OCI-M1 (cell line): ENCODE measurements at regions not wholly inside any gene's neighbourhood (a gene's known extent, or its start where the extent isn't known, plus 50 kb on each side); places are given as distances from the start of the nearest gene placed in this dataset.
"Not testable (repeated sequence)": the region's sequence is repeated elsewhere in the genome, so short reads cannot be mapped to it uniquely, and the experiment has no call there.

Source experiments
- DNase-seq: peaks from one replicate; lab custom pipeline; 2025; lab: John Stamatoyannopoulos, UW

DNA sequence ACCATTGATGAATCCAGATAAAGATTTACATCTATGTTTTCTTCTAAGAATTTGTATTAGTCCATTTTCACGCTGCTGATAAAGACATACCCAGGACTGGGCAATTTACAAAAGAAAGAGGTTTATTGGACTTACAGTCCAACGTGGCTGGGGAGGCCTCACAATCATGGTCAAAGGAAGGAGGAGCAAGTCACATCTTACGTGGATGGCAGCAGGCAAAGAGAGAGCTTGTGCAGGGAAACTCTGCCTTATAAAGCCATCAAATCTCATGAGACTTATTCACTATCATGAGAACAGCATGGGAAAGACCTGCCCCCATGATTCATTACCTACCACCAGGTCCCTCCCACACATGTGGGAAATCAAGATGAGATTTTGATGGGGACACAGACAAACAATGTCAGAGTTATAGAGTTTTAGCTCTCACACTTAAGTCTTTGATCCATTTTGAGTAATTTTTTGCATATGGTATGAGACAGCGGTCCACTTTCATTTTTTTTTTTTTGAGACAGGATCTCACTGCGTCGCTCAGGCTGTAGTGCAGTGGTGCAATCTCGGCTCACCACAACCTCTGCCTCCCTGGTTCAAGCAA lies 53.5 kb upstream of the JADE2 start:
- not testable (repeated sequence) for DNase-seq

DNA sequence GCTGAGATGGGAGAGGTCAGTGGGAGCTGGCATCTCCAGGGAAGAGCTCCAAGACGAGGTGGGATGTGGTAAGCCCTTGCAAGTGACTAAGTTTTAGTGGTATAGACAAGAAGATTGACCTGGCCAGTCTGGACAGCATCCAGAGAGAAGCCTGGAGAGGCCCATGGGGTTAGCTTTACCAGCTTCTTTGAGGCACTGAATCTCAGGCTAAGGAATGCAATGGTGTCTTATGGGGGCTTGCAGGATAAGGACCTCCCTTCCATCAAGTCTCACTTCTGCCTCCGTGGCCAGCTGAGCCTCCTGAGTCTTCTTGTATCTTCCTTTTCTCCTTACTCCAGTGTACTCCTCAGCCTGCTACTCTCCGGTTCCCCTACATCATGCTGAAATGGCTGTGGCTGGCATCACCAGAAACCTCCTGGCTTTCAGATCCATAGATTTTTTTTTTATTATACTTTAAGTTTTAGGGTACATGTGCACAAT lies 56.5 kb upstream of the JADE2 start:
- no peak for DNase-seq

DNA sequence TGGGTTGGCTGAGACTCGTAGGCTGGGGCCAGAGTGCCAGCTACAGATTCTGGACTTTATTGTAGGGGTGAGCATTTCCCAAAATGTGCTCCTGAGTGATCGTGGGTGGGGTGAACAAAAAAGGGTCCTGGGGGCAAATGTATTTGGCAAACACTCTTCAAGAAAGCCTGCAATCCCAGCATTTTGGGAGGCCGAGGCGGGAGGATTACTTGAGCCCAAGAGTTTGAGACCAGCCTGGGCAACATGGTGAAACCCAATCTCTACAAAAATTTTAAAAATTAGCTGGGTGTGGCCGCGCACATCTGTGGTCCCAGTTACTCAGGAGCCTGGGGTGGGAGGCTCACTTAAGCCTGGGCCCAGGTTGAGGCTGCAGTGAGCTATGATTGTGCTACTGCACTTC lies 55.5 kb upstream of the CDKN2AIPNL start:
- no peak for DNase-seq

DNA sequence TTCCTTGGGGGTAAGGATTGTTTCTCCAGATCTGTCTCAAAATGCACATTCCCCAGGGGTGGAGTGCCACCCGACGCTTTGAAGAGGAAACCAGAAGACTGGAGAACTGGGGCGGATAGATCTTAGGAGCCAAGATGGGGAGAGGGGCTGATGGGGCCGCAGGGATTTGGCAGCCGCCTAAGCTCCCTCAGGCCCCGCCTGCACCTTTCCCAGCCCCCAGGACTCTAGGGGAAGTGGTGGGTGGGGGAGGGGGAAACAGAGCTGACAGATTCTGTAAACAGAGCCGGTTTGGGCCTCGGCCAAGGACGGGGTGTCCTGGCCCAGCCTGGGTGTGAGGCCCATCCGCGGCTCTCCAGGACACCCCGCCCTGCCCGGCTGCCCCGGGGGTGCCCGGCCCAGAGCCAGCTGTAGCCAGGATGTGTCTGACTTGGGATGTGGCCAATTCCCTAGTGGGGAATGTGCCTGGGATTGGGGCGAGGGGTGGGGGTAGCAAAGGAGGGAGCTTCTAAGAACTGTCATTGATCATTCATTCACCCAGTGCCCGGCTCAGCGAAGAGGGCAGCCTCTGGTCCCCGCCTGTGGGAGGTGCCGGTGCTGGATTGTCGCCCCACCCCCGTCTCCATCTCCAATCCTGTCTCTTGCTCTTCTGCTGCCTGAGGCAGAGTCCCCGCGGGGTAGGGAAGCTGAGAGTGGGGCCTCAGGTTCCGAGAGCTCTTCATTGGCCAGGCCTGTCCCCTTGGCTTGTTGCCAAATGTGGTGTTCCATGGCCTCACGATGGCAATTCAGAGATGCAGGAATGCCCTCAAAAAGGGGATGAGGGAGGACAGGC lies 54.8 kb upstream of the CDKN2AIPNL start:
- DNase-seq: peak; percentile 96

DNA sequence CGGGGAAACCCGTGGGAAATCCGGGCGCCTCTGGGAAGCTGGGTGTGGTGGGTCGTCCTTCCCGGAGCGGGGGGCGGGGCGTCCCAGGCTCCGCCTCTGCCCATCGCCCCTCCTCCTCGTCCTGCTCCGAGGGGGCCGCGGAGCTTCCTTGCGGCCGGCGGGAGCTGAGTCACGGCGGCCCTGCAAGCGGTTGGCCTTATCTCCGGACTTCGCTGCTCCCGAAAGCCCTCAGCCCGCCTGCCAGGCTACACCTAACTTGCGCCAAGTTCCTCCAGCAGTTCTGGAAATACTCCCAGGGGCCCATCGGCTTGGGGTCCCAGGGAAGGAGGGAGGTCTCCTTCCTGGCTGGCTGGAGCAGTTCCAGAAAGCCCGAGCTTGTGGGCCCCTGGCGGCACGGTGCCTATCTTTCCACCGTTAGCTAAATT lies 54.1 kb upstream of the CDKN2AIPNL start:
- peak; percentile 94 for DNase-seq

DNA sequence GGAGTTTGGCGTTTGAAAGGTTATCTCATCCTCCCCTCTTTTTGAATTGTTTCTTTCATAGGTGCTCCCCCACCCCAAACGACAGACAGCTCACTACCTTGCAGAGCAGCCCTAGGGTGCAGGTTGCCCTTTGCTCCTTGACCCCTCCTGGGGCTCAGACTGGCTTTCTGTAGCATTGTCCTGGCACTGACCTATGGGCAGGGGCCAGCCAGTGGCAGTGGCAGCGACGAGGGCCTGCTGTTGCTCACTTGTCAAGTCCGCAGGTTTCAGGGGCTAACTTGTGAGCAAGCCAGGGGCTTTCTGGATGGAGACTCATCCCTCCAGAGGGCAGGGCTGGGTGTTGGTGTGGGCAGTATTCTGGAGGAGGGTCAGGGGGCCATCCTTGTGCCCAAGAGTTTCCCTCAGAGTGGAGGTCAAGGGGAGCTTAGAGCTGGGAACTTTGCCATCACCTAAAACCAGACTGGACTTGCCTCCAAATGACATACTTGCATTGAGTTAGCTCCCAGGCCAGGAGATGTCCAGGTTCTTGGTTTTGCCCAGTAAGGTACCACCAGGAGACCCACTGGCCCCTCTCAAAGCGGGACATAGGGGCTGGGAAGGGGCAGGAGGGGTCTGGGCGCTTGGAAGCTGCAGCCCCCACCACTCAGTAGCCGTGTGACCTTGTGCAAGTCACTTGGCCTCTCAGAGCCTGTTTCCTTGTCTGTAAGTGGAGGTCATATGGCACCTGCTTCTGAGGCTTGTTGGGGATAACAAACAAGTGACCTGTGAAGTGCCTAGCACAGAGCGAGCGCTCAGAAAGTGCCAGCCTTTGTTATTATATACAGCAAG lies 53.5 kb upstream of the CDKN2AIPNL start:
- no peak for DNase-seq

DNA sequence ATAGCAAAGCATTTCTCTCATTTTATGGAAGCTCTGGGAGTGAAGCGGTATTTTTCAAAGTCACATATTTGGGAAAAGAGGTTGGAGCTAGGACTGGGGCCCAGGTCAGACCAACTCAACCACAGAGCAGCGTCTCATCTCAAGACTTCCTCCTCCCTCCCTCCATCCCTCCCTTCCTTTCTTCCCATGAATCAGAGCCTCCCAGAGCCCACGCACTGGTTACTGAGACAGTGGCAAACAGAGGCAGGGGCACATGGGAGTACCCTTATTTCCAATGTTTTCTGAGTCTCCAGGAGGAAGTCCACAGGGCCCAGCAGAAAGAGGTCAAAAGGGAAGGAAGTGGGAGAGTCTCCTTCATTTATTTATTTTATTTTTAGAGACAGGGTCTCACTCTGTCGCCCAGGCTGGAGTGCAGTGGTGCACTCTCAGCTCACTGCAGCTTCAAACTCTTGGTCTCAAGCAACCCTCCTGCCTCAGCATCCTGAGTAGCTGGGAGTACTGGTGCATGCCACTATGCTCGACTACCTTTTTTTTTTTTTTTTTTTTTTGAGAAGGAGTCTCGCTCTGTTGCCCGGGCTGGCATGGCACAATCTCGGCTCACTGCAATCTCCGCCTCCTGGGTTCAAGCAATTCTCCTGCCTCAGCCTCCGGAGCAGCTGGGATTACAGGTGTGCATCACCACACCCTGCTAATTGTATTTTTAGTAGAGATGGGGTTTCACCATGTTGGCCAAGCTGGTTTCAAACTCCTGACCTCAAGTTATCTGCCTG lies 52.5 kb upstream of the CDKN2AIPNL start:
- DNase-seq: no peak

DNA sequence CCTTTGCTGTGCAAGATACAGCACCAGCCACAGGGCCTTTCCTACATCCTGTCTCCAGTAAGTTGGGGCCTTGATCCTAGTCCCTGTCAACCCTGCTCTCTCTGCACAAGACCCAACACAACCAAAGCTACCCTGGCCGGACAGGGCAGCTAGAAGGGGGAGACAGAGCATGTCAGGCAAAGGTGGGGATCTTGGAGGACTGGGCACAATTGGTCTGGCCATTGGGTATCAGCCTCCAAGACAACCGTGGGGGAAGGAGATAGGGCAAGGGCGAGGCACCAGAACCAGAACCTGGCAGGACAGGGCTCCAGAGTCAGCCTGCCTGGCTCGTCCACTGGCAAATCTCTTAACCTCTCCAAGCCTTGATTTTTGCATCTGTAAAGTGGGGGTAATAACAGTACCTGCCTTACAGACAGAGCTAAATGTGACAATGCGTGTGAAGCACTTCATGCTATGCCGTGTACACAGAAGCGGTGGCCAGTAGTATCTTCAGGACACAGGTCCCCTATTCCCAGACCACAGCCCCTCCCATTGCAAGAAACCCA lies 51.6 kb upstream of the CDKN2AIPNL start:
- no peak for DNase-seq

DNA sequence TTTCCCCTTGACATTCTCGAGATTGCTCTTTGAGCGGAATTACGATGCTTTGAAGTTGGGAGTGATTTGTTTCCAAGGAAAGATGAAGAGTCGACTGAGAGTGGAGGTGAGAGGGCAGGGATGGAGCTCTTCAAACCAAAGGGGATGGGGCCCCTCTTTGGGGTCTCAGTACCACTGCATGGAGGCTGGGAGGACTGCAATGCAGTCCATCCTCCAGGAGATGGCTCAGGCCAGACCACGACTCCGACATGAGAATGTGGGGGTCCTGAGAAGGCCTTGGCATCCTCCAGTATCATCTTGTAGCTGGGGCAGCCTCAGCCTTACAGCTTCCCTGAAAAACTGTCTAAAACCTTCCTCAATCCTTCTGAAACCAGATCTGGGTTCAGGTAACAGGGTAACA lies 51.1 kb upstream of the CDKN2AIPNL start:
- no peak for DNase-seq

- DNase-seq: no peak
These were observed 50.4 kb upstream of the CDKN2AIPNL start for GRCh38 chr5:134462047-134462575.
